ENCODE measurements at regions not wholly inside any gene's neighbourhood (a gene's known extent, or its start where the extent isn't known, plus 50 kb on each side); places are given as distances from the start of the nearest gene placed in this dataset.

GRCh38 chr7:16212610-16213009 lies 208.7 kb downstream of the CRPPA start:
- no peak for DNase-seq

DNA sequence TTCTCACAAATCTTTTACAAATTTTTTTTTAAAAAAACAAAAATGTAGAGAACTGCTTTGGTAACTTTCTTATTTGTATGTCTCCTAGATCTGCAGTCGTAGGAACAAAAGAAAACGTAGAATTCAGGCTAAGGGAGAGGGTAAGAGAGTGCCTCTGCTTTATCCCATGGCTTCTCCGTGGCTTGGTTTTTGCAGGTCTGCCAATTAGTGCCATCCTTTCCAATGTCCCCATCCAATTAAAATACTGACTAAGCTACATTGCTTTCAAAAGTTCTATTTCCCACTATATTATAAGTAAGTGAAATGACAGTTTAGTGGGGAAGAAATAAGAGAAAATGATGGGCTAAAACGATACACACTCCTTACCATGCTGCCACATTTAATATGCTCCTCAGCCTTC lies 209.3 kb downstream of the CRPPA start:
- no peak for DNase-seq

DNA sequence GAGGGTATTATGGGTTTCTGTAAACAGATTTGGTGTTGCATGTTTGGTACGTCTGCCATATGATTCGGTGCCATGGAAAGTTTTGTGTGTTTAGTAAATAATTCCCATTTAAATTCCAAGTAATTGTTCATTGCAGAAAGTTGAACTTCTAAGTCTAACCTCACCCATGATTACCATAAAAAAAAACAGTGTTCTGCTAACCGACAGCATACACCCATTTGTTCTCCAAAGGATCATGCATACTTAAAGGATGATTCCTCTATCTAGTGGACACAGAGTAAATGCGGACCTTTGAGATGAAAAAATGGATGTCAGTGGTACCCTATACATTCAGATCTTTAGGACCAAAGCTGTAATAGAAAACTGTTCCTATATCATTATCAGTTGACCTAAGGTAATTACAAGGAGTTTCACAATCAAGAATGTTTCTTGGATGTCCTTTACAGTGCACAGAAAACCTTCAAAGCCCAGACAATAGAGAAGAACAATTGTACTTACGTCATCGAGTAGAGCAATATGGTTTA lies 209.9 kb downstream of the CRPPA start:
- DNase-seq = no peak

DNA sequence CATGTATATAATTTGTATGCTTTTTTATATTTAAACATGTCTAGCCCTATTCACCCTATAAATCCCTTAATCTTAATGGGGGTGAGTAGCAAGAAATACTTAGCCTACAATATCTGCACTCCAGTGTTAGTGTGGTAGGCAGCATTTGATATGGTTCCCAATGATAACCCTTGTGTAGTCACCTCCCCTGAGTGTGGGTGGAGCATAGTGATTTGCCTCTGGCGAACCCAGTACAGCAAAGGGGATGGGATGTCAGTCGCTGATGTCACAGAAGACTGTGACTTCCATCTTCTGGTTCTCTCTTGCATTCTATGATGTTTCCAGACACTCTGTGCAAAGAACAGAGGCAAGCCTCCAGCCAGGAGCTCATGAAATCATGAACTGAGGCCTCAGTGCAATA lies 211.2 kb downstream of the CRPPA start:
- no peak for DNase-seq

DNA sequence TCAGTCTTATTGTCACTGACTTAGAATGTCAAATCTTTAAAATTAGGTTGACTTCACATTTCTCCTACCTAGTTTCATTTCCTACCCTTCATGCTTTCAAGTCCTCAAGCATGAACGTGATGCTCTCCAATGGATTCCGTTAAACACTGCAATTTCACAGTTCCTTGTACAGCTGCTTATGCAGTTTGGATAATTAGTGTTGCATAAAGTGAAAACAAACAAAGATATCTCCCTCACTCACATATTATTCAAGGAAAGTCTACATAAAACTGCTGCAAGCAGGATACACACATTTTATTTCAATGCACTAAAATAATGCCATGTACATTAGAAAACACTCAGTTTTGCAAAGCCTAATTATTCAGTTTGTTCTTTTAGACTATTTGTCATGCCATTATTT lies 214.0 kb downstream of the CRPPA start:
- DNase-seq = no peak

DNA sequence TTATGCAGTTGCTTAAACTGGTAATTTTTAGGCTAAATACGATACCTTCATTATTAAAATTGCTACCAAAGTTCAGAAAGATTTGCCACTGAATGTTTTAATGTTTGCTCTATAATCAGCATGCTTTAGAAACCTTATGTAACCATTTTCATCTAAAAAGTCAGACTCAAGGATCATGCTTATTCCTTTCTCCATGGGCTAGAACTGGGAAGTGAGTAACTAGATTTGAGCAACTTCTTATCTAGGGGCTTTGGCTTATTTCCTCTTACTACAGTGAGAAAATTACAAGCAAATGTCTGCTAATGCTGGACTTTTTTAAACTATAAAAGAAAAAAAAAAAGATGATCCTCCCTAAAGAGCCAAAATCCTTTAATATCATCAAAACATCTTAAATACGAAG lies 215.9 kb downstream of the CRPPA start:
- DNase-seq = no peak

- DNase-seq = no peak
Observed at GRCh38 chr7:16204953-16205352, 216.4 kb downstream of the CRPPA start.

DNA sequence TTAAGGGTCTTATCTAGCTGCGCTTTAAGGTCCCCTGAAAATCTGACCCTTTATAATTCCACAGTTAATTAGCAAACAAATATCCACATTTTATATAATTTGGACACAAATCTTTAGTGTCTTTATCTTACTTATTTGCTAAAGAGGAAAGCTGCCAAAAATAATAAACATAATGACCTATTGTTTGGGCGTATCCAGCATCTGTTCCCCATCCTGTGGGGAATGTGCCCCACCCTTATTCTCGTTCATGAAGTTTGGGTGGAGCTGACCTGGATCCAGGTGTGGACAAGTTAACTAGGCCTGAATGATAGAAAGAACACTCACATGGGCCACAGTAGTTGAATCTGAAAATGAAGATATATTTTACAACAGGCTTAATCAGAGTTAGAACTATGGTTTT lies 218.3 kb downstream of the CRPPA start:
- no peak for DNase-seq

GRCh38 chr7:16202303-16202702 lies 219.0 kb downstream of the CRPPA start:
- no peak for DNase-seq

DNA sequence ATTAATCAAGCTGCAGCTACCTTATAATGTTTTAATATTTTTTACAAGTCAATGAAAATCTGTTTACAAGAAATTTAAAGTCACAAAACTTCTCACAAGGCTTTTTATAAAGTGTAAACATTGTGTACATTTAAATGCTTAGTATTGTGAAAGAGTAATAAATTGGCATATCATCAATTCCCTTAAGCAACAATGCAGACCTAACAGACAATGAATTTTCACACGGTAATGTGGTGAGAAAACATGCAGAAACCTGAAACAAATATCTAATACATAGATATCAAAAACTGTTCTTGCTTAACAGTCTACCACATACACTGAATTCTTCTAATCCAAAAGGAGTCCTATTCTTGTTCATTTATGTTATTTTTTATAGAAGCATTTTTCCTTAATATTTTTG lies 220.7 kb downstream of the CRPPA start:
- no peak for DNase-seq

GRCh38 chr7:16193631-16194030 lies 227.7 kb downstream of the CRPPA start:
- no peak for DNase-seq

DNA sequence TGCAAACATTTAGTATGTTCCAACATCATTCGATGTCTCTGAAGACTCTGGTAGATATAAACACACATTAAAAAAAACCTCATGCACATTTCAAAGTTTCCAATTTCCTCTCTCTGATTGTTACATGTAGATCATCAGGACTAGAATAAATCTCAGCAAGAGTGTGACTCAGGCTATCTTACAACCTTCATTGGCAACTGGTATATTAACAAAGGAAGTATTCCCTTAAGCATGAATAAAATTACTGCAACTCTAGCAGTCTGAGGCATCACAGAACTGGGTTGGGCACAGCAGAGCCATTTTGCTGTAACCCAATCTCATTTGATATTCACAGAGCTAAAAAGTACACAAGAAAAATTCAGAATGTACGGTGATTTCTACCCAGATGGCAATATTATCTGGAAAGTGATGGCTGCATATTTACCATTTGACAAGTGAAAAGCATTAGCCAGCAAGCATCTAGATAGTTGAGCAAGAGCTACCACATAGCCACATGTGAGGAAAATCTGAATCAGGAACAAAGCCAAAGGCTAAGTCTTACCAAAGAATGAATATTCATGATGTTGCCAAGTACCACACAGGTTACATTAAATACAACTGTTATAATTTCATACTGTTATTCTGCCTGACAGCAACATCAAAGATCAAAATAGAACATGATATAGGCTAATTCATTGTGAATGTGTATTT lies 232.2 kb downstream of the CRPPA start:
- DNase-seq = no peak

- DNase-seq = no peak
Observed at GRCh38 chr7:16187131-16187530, 234.2 kb downstream of the CRPPA start.

DNA sequence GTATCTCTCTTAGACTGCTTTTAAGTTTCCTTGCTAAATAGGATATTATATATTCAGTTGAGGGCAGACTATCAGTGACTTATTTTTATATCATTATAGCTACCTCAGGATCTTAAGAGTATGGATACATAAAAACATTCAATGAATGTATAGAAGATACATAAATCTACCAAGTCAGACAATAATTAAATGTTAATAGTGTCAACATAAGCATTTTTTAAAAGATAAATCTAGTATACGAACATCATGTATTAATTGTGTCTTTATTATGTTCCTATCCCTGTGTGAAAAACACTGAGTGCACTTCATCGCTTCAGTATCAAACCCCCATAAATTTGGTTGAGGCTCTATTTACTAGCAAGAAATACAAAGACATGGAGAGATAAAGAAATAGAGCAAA lies 242.8 kb downstream of the CRPPA start:
- DNase-seq = no peak

DNA sequence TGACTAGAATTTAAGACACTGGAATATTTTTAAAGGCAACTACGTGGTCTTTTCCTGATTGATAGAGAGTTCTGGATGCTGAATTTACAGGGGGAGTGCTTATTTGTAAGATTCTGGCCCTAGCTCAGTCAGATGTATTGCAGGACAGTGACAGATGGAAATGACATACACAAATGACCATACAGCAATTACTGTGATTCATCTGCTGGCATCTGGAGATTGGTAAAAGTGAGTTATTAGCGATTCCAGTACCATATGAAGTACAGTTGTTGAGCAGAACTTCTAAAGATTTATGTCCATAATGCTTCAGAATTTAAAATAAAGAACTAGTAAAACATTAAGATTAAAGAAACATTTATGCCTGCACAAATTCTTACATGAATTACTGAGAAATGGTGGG lies 243.2 kb downstream of the CRPPA start:
- no peak for DNase-seq

- DNase-seq = no peak
Observed at GRCh38 chr7:16174253-16174652, 247.1 kb downstream of the CRPPA start.

- DNase-seq = no peak
Observed at GRCh38 chr7:16172366-16172765, 249.0 kb downstream of the CRPPA start.

DNA sequence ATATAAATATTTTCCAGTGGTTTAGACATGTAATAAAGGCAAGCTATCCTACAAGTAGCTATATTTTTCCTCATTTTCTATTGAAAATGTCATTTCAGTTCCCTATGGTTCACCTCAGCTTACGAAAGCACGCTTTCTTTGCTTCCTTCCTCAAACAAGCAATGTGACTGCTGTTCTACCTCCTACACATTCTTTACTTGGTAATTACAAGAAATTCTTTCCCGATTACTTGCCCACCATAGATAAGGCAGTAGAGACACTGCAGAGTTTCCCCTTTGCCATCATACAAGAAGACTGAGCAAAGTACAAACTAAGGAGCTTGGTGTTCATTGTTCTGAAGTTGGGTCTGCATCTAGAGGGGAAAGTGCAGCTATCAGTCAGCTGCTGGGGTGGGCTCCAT lies 249.4 kb downstream of the CRPPA start:
- no peak for DNase-seq

DNA sequence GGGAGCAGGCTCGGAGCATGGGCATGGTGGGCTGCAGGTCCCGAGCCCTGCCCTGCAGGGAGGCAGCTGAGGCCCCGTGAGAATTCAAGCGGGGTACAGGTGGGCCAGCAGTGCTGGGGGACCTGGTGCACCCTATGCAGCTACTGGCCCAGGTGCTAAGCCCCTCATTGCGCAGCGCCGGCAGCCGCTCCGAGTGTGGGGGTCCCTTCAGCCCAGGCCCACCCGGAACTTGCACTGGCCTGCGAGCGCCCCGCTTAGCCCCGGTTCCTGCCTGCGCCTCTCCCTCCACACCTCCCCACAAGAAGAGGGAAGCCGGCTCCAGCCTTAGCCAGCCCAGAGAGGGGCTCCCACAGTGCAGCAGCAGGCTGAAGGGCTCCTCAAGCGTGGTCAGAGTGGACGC lies 250.7 kb downstream of the CRPPA start:
- no peak for DNase-seq

DNA sequence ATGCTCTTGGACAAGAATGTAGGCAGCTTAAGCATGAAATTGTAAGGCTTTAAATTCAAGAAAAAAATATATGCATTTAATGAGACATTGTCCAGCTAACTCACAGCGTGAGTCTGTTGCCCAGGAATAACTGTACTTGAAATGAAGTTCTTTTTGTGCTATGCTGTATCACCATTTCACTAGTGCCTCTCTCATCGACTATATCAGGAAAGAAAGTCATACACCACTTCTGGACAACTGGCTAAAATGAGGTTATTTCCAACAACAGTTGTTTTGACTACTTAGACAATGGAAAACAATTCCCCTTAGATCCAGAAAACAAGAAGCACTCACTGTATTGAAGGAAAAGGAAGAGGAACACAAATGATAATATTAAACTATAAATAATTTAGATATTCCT lies 251.8 kb downstream of the CRPPA start:
- no peak for DNase-seq

DNA sequence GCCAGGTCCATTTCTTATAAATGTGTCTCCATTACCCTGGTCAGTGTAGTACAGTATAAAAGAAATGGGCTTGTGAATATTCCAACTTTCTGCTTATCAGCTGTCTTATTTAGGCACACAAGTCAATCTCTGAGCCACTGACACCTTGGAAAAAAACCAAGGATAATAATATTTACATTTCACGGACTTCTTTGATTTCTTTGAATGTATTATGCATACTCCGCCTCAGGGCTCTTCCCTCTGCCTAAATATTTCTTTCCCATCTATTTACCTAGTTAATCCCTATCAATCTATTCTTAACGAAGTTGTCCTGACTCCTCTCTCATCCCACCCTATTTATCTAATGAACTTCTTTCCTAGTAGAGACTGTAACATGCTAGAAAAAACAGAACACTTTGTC lies 253.8 kb downstream of the CRPPA start:
- no peak for DNase-seq

DNA sequence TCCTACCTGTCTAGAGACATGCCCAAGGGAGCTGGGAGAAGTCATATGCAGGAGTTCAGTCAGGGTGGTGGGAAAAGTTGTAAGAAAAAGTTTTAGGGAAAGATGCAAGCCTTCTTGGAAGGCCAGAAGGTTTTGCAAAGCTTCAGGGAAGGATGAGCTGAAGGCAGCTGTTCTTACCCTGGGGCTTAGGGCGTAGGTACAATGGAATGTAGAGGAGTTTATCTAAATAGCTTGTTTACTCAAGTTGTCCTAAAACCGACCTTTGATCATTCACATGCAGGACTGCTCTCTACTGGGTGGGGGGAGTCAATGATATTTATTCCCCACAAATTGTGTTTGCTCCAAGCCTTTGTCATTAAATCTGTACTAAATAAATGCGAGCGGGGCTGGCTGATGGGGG lies 277.0 kb downstream of the CRPPA start:
- DNase-seq = no peak

DNA sequence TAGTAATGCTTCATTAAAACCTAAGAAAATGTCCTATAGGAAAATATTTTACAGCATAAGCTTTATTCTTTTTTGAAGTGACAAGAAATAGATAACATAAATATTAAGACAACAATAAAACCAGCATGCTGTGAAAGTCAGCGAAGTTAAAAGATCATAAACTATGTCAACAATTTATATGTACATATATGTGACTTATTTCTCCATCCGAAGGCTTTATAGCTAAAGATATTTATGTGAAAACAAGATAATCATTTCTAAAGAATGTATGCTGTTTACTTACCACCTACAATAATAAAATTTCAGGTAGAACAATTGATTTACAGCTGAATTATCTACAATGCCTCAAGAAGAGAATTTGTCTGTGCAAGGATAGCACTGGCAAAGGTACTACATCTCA lies 283.4 kb downstream of the CRPPA start:
- DNase-seq = no peak

GRCh38 chr7:16136896-16137295 lies 284.4 kb downstream of the CRPPA start:
- DNase-seq = no peak

GRCh38 chr7:16135658-16136057 lies 285.7 kb downstream of the CRPPA start:
- no peak for DNase-seq

Data from SW 1271 (cell line).